ENCODE measurements at regions not wholly inside any gene's neighbourhood (a gene's known extent, or its start where the extent isn't known, plus 50 kb on each side); places are given as distances from the start of the nearest gene placed in this dataset.

DNA sequence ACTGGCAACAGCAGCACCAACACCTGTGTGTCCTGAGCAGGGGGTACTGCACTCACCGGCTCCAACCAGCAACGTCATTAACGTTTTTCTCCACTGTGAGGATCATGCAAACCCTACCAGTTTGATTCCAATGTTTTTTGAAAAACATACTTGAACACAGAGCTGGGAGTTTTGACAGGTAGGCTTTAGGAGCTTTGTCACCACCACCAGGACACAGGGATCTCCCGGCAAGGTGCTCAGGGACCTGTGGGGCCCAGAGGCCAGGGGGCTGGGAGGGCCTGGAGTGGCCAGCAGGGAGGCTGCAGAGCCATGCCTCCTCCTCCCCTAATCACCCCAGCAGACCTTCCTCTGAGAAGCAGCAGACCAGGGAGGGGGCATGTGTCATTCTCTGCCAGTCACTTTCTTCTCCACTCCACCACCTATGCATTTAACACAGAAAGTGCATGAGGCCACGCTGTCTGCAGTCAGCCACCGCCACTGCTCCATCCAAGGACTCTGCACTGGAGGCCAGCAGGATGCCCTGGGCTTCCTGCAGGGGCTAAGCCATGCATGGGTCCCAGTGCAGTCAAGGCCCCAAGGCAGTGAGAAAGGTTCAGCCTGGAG is 768.2 kb downstream of the KCNJ18 start:
- TF ChIP-seq, protein P1, sequence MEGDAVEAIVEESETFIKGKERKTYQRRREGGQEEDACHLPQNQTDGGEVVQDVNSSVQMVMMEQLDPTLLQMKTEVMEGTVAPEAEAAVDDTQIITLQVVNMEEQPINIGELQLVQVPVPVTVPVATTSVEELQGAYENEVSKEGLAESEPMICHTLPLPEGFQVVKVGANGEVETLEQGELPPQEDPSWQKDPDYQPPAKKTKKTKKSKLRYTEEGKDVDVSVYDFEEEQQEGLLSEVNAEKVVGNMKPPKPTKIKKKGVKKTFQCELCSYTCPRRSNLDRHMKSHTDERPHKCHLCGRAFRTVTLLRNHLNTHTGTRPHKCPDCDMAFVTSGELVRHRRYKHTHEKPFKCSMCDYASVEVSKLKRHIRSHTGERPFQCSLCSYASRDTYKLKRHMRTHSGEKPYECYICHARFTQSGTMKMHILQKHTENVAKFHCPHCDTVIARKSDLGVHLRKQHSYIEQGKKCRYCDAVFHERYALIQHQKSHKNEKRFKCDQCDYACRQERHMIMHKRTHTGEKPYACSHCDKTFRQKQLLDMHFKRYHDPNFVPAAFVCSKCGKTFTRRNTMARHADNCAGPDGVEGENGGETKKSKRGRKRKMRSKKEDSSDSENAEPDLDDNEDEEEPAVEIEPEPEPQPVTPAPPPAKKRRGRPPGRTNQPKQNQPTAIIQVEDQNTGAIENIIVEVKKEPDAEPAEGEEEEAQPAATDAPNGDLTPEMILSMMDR (IDR thresholded peaks at IDR 0.05; ENCODE audit: unreplicated experiment): no peak
- H3K36me3 Mint-ChIP-seq (ENCODE audit: low read depth, unreplicated experiment): peaks cover 9% of the 10 kb centered on the region
- no peak for DNase-seq (ENCODE audit: low spot score)
- peaks cover 49% of the 10 kb centered on the region for H3K9me3 Mint-ChIP-seq (ENCODE audit: unreplicated experiment)
- H3K27ac Mint-ChIP-seq (ENCODE audit: unreplicated experiment): no peak overlapping the region
- no peaks in the 10 kb centered on the region for H3K4me1 Mint-ChIP-seq (ENCODE audit: unreplicated experiment)
- H3K4me3 Mint-ChIP-seq (ENCODE audit: unreplicated experiment): no peak overlapping the region
- H3K27me3 Mint-ChIP-seq (ENCODE audit: unreplicated experiment): no peaks in the 10 kb centered on the region

DNA sequence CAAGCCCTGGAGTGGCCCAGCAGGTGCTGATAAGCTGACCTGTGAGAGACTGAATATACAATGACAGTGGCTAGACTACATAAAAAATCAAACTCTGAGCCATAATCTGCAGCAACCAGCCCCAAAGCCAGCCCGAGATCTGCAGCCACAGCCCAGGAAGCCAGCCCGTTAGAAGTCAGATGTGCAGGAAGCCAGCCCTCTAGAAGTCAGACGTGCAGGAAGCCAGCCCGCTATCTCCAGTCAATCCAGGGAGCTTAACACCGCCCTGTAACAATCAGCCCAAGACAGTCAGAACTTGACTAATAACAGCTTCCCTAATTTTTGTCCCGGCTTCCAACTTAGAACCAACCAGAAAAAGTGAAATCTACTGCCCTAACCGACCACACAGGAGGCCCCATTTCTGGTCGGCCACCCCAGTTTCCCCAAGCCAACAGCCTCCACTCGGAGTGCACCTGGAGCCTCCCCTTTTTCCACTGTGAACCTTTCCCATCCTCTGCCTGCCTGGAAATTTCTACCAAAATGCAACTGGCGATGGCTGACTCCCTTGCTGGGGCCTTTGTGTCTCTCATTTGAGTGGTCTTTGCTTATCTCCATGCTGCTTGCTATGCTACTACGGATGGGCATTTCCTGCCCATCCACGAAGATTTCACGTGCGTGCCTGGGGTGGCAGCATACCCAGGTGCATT is 769.3 kb downstream of the KCNJ18 start:
- DNase-seq (ENCODE audit: low spot score): no peak
- Mint-ChIP-seq H3K4me1 (ENCODE audit: unreplicated experiment) (no peaks in the 10 kb centered on the region), H3K36me3 (ENCODE audit: low read depth, unreplicated experiment) (peaks cover 9% of the 10 kb centered on the region), H3K27me3 (ENCODE audit: unreplicated experiment) (peaks cover 2% of the 10 kb centered on the region), H3K9me3 (ENCODE audit: unreplicated experiment) (peaks cover 53% of the 10 kb centered on the region), H3K27ac (ENCODE audit: unreplicated experiment) (no peak overlapping the region), H3K4me3 (ENCODE audit: unreplicated experiment) (no peak overlapping the region)
- TF ChIP-seq, protein P1 (IDR thresholded peaks at IDR 0.05; ENCODE audit: unreplicated experiment): no peak

DNA sequence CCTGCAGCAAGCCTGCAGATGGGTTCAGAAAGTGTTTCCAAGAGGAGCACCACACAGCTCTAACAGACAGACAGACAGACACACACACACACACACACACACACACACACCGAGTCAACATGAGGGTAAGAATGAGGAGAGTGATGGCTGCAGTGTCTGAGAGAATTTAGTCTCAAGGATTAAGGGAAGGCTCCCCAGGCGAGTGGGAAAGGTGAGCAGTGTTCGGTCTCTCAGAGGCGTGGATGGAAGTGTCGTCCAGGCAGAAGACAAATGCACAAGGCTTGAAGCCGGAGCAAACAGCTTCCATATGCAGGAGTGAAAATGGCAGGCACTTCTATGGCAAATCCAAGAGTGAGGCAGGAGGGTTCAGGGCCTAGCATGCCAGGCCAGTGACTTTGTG is 770.1 kb downstream of the KCNJ18 start:
- H3K9me3 Mint-ChIP-seq (ENCODE audit: unreplicated experiment): peaks cover 51% of the 10 kb centered on the region
- TF ChIP-seq, protein P1 (IDR thresholded peaks at IDR 0.05; ENCODE audit: unreplicated experiment): no peak
- H3K36me3 Mint-ChIP-seq (ENCODE audit: low read depth, unreplicated experiment): peaks cover 9% of the 10 kb centered on the region
- H3K27me3 Mint-ChIP-seq (ENCODE audit: unreplicated experiment): peaks cover 2% of the 10 kb centered on the region
- DNase-seq (ENCODE audit: low spot score): no peak
- H3K27ac Mint-ChIP-seq (ENCODE audit: unreplicated experiment): no peak overlapping the region
- H3K4me1 Mint-ChIP-seq (ENCODE audit: unreplicated experiment): no peaks in the 10 kb centered on the region
- H3K4me3 Mint-ChIP-seq (ENCODE audit: unreplicated experiment): no peak overlapping the region

DNA sequence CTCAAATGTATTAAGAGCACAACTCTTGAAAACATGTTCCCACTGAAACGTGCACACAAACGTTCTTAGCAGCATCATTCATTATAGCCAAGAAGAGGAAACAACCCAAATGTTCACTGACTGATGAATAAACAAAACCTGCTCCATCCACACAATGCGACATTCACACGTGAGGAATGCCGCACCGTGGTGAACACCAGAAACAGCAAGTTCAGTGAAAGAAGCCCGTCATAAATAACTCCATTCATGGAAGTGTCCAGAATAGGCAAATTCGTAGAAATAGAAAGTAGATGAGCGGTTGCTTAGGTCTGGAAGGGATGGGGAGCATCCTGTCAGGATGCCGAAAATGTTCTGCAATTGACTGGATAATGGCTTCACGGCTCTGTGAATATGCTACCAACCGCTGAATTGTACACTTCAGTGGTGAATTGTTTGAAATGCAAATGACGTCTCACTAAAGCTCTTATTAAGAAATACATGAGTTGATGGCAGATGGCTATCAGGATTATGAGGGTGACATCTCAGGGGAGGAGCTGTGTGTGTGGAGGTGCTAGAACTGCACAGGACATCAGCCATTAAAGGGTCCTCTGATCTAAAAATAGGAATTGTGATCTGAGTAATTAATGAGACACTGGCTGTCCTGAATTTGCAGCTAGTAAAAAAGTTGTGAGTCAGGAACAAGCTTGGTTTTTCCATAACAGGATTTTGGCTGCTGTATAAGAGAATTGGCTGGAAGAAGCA is 771.0 kb downstream of the KCNJ18 start:
- Mint-ChIP-seq H3K4me1 (ENCODE audit: unreplicated experiment) (no peaks in the 10 kb centered on the region), H3K9me3 (ENCODE audit: unreplicated experiment) (peaks cover 51% of the 10 kb centered on the region), H3K36me3 (ENCODE audit: low read depth, unreplicated experiment) (peaks cover 9% of the 10 kb centered on the region), H3K27me3 (ENCODE audit: unreplicated experiment) (peaks cover 2% of the 10 kb centered on the region), H3K4me3 (ENCODE audit: unreplicated experiment) (no peak overlapping the region), H3K27ac (ENCODE audit: unreplicated experiment) (no peak overlapping the region)
- TF ChIP-seq, protein P1 (IDR thresholded peaks at IDR 0.05; ENCODE audit: unreplicated experiment): no peak
- no peak for DNase-seq (ENCODE audit: low spot score)

DNA sequence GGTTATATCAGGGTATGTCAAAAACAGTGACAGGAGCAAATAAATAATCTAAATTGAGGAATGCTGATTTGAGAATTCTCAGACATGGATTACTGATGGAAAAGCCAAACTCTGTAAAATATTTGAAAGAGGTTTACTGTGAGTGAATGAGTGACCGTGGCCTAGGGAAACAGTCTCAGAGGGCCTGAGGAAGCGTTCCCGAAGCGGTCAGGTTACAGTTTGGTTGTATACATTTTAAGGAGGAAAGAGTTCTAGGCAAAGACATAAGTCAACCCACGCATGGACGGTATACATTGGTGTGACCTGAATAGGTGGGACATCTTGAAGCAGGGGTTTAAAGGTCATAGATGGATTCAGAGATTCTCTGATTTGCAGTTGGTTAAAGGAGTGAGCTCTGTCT is 771.7 kb downstream of the KCNJ18 start:
- DNase-seq (ENCODE audit: low spot score): no peak
- Mint-ChIP-seq H3K4me3 (ENCODE audit: unreplicated experiment) (no peak overlapping the region), H3K4me1 (ENCODE audit: unreplicated experiment) (no peaks in the 10 kb centered on the region), H3K36me3 (ENCODE audit: low read depth, unreplicated experiment) (peaks cover 11% of the 10 kb centered on the region), H3K27ac (ENCODE audit: unreplicated experiment) (no peak overlapping the region), H3K27me3 (ENCODE audit: unreplicated experiment) (peaks cover 4% of the 10 kb centered on the region), H3K9me3 (ENCODE audit: unreplicated experiment) (peaks cover 59% of the 10 kb centered on the region)
- TF ChIP-seq, protein P1 (IDR thresholded peaks at IDR 0.05; ENCODE audit: unreplicated experiment): no peak
